HepG2 (cell line): ENCODE measurements at regions not wholly inside any gene's neighbourhood (a gene's known extent, or its start where the extent isn't known, plus 50 kb on each side); places are given as distances from the start of the nearest gene placed in this dataset.

ENCODE experiments used
- HDAC6 ChIP-seq: fragments of 200-600 bp; sonication (generic); IDR thresholded peaks from 2 replicates; pipeline ENCODE4 v1.7.0; 2017; ENCODE audit warnings: mild to moderate bottlenecking, antibody characterized with exemption, low read length, low read depth
- SCMH1 ChIP-seq: sonication (generic); formaldehyde crosslinking; IDR thresholded peaks from 2 replicates; pipeline ENCODE4 v1.9.0; 2021; ENCODE audit warnings: missing genetic modification reagents, mild to moderate bottlenecking, borderline replicate concordance
- ZNF749 ChIP-seq: sonication (generic); formaldehyde crosslinking; IDR thresholded peaks from 2 replicates; pipeline ENCODE4 v1.8.0; 2022; ENCODE audit warnings: mild to moderate bottlenecking, missing genetic modification reagents, moderate library complexity, borderline replicate concordance
- TF ChIP-seq, protein P1 (sequence below): sonication (generic); formaldehyde crosslinking; IDR thresholded peaks from 2 replicates; pipeline ENCODE4 v1.5.0; 2020; ENCODE audit warnings: mild to moderate bottlenecking, missing genetic modification reagents, moderate library complexity

DNA sequence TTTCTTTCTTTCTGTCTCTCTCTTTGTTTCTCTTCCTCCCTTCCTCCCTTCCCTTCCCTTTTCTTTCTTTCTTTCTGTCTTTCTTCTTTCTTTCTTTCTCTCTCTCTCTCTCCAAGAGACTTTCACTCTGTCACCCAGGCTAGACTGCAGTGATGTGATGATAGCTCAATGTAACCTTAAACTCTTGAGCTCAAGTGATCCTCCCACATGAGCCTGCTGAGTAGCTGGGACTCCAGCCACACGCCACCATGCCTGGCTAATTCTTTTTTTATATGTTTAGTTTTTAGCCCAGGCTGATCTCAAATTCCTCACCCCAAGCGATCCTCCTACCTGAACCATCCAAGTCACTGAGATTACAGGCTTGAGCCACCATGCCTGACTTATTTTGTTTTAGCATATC lies 64.3 kb upstream of the EMCN start:
- TF ChIP-seq HDAC6 (no peak), SCMH1 (CRISPR knock-in tag) (no peak), ZNF749 (CRISPR knock-in tag) (no peak)
- TF ChIP-seq, protein P1, sequence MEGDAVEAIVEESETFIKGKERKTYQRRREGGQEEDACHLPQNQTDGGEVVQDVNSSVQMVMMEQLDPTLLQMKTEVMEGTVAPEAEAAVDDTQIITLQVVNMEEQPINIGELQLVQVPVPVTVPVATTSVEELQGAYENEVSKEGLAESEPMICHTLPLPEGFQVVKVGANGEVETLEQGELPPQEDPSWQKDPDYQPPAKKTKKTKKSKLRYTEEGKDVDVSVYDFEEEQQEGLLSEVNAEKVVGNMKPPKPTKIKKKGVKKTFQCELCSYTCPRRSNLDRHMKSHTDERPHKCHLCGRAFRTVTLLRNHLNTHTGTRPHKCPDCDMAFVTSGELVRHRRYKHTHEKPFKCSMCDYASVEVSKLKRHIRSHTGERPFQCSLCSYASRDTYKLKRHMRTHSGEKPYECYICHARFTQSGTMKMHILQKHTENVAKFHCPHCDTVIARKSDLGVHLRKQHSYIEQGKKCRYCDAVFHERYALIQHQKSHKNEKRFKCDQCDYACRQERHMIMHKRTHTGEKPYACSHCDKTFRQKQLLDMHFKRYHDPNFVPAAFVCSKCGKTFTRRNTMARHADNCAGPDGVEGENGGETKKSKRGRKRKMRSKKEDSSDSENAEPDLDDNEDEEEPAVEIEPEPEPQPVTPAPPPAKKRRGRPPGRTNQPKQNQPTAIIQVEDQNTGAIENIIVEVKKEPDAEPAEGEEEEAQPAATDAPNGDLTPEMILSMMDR (CRISPR knock-in tag): no peak
